IMR-90 (cell line): ENCODE measurements at regions not wholly inside any gene's neighbourhood (a gene's known extent, or its start where the extent isn't known, plus 50 kb on each side); places are given as distances from the start of the nearest gene placed in this dataset.

Source experiments
- ATAC-seq: fragments of 200-7000 bp; cut with Tn5 transposase; 2 replicates; pipeline ENCODE4 v1.9.1; 2020; ENCODE audit warnings: low read depth, mild to moderate bottlenecking, moderate library complexity
- BruUV-seq: library from RNA; stranded (reverse); fragments of 400-500 nt; replicated peaks from 2 replicates; lab custom pipeline; 2021; lab: Mats Ljungman, UMichigan
- CTCF ChIA-PET: fragments of 300-600 bp; formaldehyde crosslinking; extraction: SDS; loops from one replicate; lab custom pipeline; 2021; ENCODE audit warnings: antibody characterized with exemption; lab: Yijun Ruan, JAX
- POLR2A ChIA-PET: fragments of 300-600 bp; sonication (Branson Sonifier 250); formaldehyde crosslinking; loops from one replicate; lab custom pipeline; 2022; ENCODE audit warnings: antibody characterized with exemption; ENCODE audit not compliant: unreplicated experiment; lab: Charles Lee
- DNase-seq: peaks from one replicate; pipeline ENCODE4 v3.0.0; 2013
- H2AFZ ChIP-seq: replicated peaks from 2 replicates; pipeline ENCODE3; 2013; ENCODE audit warnings: low read length, mild to moderate bottlenecking; ENCODE audit not compliant: poor library complexity
- H2AK5ac ChIP-seq: 2 replicates; pipeline ENCODE4 v1.6.1; 2013; ENCODE audit warnings: low read depth, low read length, inconsistent platforms
- H2AK9ac ChIP-seq: replicated peaks from 2 replicates; pipeline ENCODE3; 2013; ENCODE audit warnings: mild to moderate bottlenecking, low read depth, low read length, moderate library complexity; ENCODE audit not compliant: poor library complexity
- H2BK120ac ChIP-seq: 2 replicates; pipeline ENCODE4 v1.6.1; 2013; ENCODE audit warnings: low read depth, low read length, inconsistent platforms
- H2BK15ac ChIP-seq: 3 replicates; pipeline ENCODE4 v1.6.1; 2013; ENCODE audit warnings: low read depth, low read length, inconsistent platforms
- H2BK20ac ChIP-seq: 2 replicates; pipeline ENCODE4 v1.6.1; 2013; ENCODE audit warnings: low read depth, mild to moderate bottlenecking, inconsistent platforms, low read length, moderate library complexity
- H2BK5ac ChIP-seq: 2 replicates; pipeline ENCODE4 v1.6.1; 2013; ENCODE audit warnings: mild to moderate bottlenecking, low read depth, low read length, inconsistent platforms; ENCODE audit not compliant: poor library complexity, severe bottlenecking
- H3K14ac ChIP-seq: replicated peaks from 2 replicates; pipeline ENCODE4 v1.6.1; 2013; ENCODE audit warnings: low read depth, low read length, inconsistent platforms
- H3K18ac ChIP-seq: 2 replicates; pipeline ENCODE4 v1.6.1; 2013; ENCODE audit warnings: low read depth, low read length, control low read depth
- H3K23ac ChIP-seq: 2 replicates; pipeline ENCODE4 v1.6.1; 2013; ENCODE audit warnings: low read depth, low read length, inconsistent platforms
- H3K27ac ChIP-seq: 2 replicates; pipeline ENCODE4 v1.5.1; 2013; ENCODE audit warnings: mild to moderate bottlenecking, control low read depth, low read length; ENCODE audit not compliant: insufficient read depth
- H3K27me3 ChIP-seq: 2 replicates; pipeline ENCODE4 v1.6.1; 2013; ENCODE audit warnings: low read length; ENCODE audit not compliant: control insufficient read depth, insufficient read depth
- H3K36me3 ChIP-seq: 2 replicates; pipeline ENCODE4 v1.6.1; 2013; ENCODE audit warnings: low read length, mixed read lengths; ENCODE audit not compliant: control insufficient read depth, insufficient read depth
- H3K4ac ChIP-seq: 2 replicates; pipeline ENCODE4 v1.6.1; 2013; ENCODE audit warnings: low read depth, low read length, inconsistent platforms
- H3K4me1 ChIP-seq: 2 replicates; pipeline ENCODE4 v1.6.1; 2013; ENCODE audit warnings: low read length, mixed read lengths; ENCODE audit not compliant: control insufficient read depth, insufficient read depth
- H3K4me2 ChIP-seq: 2 replicates; pipeline ENCODE4 v1.6.1; 2013; ENCODE audit warnings: low read depth, mild to moderate bottlenecking, control low read depth, low read length, moderate library complexity
- H3K4me3 ChIP-seq: 2 replicates; pipeline ENCODE4 v1.5.1; 2013; ENCODE audit warnings: low read depth, mild to moderate bottlenecking, control low read depth, low read length, moderate library complexity; ENCODE audit not compliant: insufficient read depth
- H3K56ac ChIP-seq: 2 replicates; pipeline ENCODE4 v1.6.1; 2013; ENCODE audit warnings: low read length, inconsistent platforms; ENCODE audit not compliant: insufficient read depth; ENCODE audit errors: extremely low read depth
- H3K79me1 ChIP-seq, 2 experiments: 2 replicates each; pipeline ENCODE4 v1.6.1; 2013; ENCODE audit warnings: low read length in 2 of 2, inconsistent platforms in 1 of 2, low read depth in 1 of 2
- H3K9ac ChIP-seq: 2 replicates; pipeline ENCODE4 v1.6.1; 2013; ENCODE audit warnings: low read depth, low read length, control low read depth
- H3K9me1 ChIP-seq: 2 replicates; pipeline ENCODE4 v1.6.1; 2013; ENCODE audit warnings: low read length, inconsistent platforms; ENCODE audit not compliant: insufficient read depth
- H3K9me3 ChIP-seq: 2 replicates; pipeline ENCODE4 v1.6.1; 2013; ENCODE audit warnings: low read length; ENCODE audit not compliant: control insufficient read depth, insufficient read depth
- H4K20me1 ChIP-seq: 2 replicates; pipeline ENCODE4 v1.6.1; 2013; ENCODE audit warnings: low read length, inconsistent platforms; ENCODE audit not compliant: insufficient read depth
- H4K5ac ChIP-seq: 2 replicates; pipeline ENCODE4 v1.6.1; 2013; ENCODE audit warnings: mild to moderate bottlenecking, low read depth, low read length, control low read depth
- H4K8ac ChIP-seq, 2 experiments: 2 replicates each; pipeline ENCODE4 v1.6.1; 2013; ENCODE audit warnings: low read depth in 2 of 2, low read length in 2 of 2, control low read depth in 1 of 2, inconsistent platforms in 1 of 2
- H4K91ac ChIP-seq: 2 replicates; pipeline ENCODE4 v1.6.1; 2013; ENCODE audit warnings: low read depth, low read length, inconsistent platforms; ENCODE audit not compliant: insufficient read depth
- CHD1 ChIP-seq: IDR thresholded peaks from 2 replicates; pipeline ENCODE4 v1.6.1; 2012; ENCODE audit warnings: low read depth, low read length, improper control_type of control experiment
- MAFK ChIP-seq: IDR thresholded peaks from 2 replicates; pipeline ENCODE4 v1.6.1; 2012; ENCODE audit warnings: low read depth, low read length, improper control_type of control experiment
- MAZ ChIP-seq: IDR thresholded peaks from 2 replicates; pipeline ENCODE4 v1.6.1; 2012; ENCODE audit warnings: low read depth, mild to moderate bottlenecking, low read length, improper control_type of control experiment, moderate library complexity, borderline replicate concordance
- MXI1 ChIP-seq: IDR thresholded peaks from 2 replicates; pipeline ENCODE4 v1.6.1; 2012; ENCODE audit warnings: low read depth, mild to moderate bottlenecking, low read length, moderate library complexity, borderline replicate concordance
- NFE2L2 ChIP-seq: fragments of 150-350 bp; IDR thresholded peaks from 2 replicates; pipeline ENCODE4 v1.6.1; 2016; ENCODE audit warnings: low read depth, mild to moderate bottlenecking, low read length
- RAD21 ChIP-seq: IDR thresholded peaks from 2 replicates; pipeline ENCODE4 v1.6.1; 2012; ENCODE audit warnings: low read length, improper control_type of control experiment
- RCOR1 ChIP-seq: IDR thresholded peaks from 2 replicates; pipeline ENCODE4 v1.6.1; 2012; ENCODE audit warnings: mild to moderate bottlenecking, low read length, improper control_type of control experiment; ENCODE audit not compliant: insufficient replicate concordance
- WGBS, 2 experiments: methylation state at CpG; one replicate each; pipeline versions ENCODE4 v1.1.5 to v1.1.7; 2013; ENCODE audit warnings: missing lambda C conversion rate in 2 of 2; ENCODE audit not compliant: insufficient read length in 1 of 2; ENCODE audit errors: extremely low coverage in 2 of 2; 5-methylcytosine and 5-hydroxymethylcytosine counted together
- dilution Hi-C: fragments of 300-500 bp; cut with HindIII; formaldehyde crosslinking; loops from one replicate; pipeline ENCODE4 v1.14.3; 2018; ENCODE audit warnings: low sequenced_read_pairs; ENCODE audit not compliant: unreplicated experiment
- in situ Hi-C: fragments of 300-500 bp; cut with MboI; formaldehyde crosslinking; loops from 3 replicates; pipeline ENCODE4 v1.14.3; 2019; ENCODE audit warnings: low sequenced_read_pairs, inconsistent platforms, mixed read lengths
- intact Hi-C: fragments of 100-400 bp; cut with micrococcal nuclease; formaldehyde crosslinking; loops from 2 replicates; pipeline ENCODE4 v1.10.0; 2022
- TF ChIP-seq, protein P1 (sequence below): fragments of 150-350 bp; IDR thresholded peaks from 2 replicates; pipeline ENCODE4 v1.6.1; 2016; ENCODE audit warnings: low read depth, mild to moderate bottlenecking, low read length, moderate library complexity, borderline replicate concordance
- TF ChIP-seq, protein P2 (sequence below): conservative IDR thresholded peaks from 2 replicates; pipeline ENCODE4 v1.5.1; 2012; ENCODE audit warnings: mild to moderate bottlenecking, low read depth, low read length, improper control_type of control experiment

DNA sequence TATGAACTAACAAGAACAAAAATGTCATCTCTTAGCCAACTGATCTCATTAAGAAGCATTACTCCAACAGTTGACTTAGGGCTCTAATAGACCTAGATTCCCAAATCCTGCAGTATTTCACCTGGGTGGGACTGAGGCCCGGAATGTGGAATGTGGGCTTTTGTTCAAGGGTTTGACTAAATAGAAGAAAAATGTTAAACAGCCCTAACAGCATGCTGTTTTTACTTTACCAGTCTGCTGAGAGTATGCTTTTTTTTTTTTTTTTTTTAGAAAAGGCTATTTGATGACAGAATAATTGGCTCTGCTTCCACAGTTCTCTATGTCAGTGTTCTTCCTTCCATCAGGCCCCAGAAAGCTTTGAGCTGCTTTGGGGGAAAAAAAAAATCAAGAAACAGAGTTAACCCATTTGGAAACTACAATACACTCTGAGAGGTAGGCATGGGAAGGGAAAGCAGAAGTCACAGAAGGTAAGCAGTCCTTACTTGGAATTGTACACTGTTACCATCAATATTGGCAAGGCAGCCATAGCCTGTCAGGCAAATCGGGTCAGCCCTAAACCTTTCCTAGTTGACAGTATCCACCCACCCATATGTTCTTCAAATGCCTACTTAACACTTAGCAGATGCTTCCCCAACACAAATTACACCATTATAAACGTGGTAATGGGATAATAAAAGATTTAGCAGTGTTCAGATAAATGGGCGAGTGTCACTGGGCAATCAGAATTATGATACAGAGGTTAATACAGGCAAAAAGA is 224.2 kb downstream of the CNTN3 start:
- Histone ChIP-seq H3K4ac (no peak overlapping the region), H2AK9ac (no peak overlapping the region), H4K20me1 (no peaks in the 10 kb centered on the region), H3K4me3 (no peak overlapping the region), H3K4me2 (no peak overlapping the region), H2AK5ac (no peak overlapping the region), H3K27ac (no peak overlapping the region), H2BK120ac (no peak overlapping the region), H3K18ac (no peak overlapping the region), H4K91ac (no peak overlapping the region), H2BK20ac (no peak overlapping the region), H4K8ac (no peak overlapping the region), H3K27me3 (no peaks in the 10 kb centered on the region), H3K79me1 (no peaks in the 10 kb centered on the region; a peak in 1 of 4 replicates), H3K9ac (no peak overlapping the region), H3K36me3 (no peaks in the 10 kb centered on the region), H3K56ac (no peak overlapping the region), H3K23ac (no peak overlapping the region), H4K5ac (no peak overlapping the region), H3K14ac (no peak overlapping the region), H2BK15ac (no peak overlapping the region), H3K4me1 (no peaks in the 10 kb centered on the region), H3K9me3 (no peaks in the 10 kb centered on the region), H2AFZ (no peak overlapping the region), H3K9me1 (no peaks in the 10 kb centered on the region), H2BK5ac (no peak overlapping the region)
- DNase-seq (no peak), ATAC-seq (no peak)
- in situ Hi-C loops = no loop called here
- POLR2A ChIA-PET = no interaction called here
- 60% methylated on average over 1 of the region's 4 CpGs; no CpG with 5 or more reads in 1 of the 2 experiments for WGBS, 2 experiments
- CTCF ChIA-PET = no interaction called here
- TF ChIP-seq MAFK = no peak
- no peak for TF ChIP-seq MXI1
- TF ChIP-seq CHD1 = no peak
- TF ChIP-seq RAD21 = no peak
- no peak for TF ChIP-seq NFE2L2
- no peak for TF ChIP-seq RCOR1
- TF ChIP-seq, protein P1, sequence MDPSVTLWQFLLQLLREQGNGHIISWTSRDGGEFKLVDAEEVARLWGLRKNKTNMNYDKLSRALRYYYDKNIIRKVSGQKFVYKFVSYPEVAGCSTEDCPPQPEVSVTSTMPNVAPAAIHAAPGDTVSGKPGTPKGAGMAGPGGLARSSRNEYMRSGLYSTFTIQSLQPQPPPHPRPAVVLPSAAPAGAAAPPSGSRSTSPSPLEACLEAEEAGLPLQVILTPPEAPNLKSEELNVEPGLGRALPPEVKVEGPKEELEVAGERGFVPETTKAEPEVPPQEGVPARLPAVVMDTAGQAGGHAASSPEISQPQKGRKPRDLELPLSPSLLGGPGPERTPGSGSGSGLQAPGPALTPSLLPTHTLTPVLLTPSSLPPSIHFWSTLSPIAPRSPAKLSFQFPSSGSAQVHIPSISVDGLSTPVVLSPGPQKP = no peak
- TF ChIP-seq, protein P2, sequence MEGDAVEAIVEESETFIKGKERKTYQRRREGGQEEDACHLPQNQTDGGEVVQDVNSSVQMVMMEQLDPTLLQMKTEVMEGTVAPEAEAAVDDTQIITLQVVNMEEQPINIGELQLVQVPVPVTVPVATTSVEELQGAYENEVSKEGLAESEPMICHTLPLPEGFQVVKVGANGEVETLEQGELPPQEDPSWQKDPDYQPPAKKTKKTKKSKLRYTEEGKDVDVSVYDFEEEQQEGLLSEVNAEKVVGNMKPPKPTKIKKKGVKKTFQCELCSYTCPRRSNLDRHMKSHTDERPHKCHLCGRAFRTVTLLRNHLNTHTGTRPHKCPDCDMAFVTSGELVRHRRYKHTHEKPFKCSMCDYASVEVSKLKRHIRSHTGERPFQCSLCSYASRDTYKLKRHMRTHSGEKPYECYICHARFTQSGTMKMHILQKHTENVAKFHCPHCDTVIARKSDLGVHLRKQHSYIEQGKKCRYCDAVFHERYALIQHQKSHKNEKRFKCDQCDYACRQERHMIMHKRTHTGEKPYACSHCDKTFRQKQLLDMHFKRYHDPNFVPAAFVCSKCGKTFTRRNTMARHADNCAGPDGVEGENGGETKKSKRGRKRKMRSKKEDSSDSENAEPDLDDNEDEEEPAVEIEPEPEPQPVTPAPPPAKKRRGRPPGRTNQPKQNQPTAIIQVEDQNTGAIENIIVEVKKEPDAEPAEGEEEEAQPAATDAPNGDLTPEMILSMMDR = no peak
- no peak for TF ChIP-seq MAZ
- intact Hi-C loops = no loop called here
- dilution Hi-C loops = no loop called here
- BruUV-seq = no TSS peak
